Amygdala (tissue), 56 donors: ENCODE measurements at regions not wholly inside any gene's neighbourhood (a gene's known extent, or its start where the extent isn't known, plus 50 kb on each side); places are given as distances from the start of the nearest gene placed in this dataset.
A peak's percentile ranks its signal among the peaks of the same experiment; 100 is the strongest.
"Not testable (repeated sequence)": the region's sequence is repeated elsewhere in the genome, so short reads cannot be mapped to it uniquely, and the experiment has no call there.

ENCODE experiments used
- DNase-seq, 56 donors: peaks; one replicate each; lab custom pipeline; 2025; lab: John Stamatoyannopoulos, UW

GRCh38 chr10:33869028-33869427 lies 534.6 kb upstream of the NRP1 start:
- no peak for DNase-seq

GRCh38 chr10:33867199-33867789 lies 532.8 kb upstream of the NRP1 start:
- not testable (repeated sequence) for DNase-seq

- no peak for DNase-seq
These were observed 528.9 kb upstream of the NRP1 start for GRCh38 chr10:33863352-33863751.

- no peak for DNase-seq
These were observed 528.2 kb upstream of the NRP1 start for GRCh38 chr10:33862536-33863105.

GRCh38 chr10:33861833-33862232 lies 527.4 kb upstream of the NRP1 start:
- no peak for DNase-seq

- DNase-seq, result no peak
These were observed 526.7 kb upstream of the NRP1 start for GRCh38 chr10:33861016-33861704.

- DNase-seq, result no peak
These were observed 526.1 kb upstream of the NRP1 start for GRCh38 chr10:33860552-33860951.

- peak in 1 of 56 donors; percentile 3 for DNase-seq
These were observed 525.0 kb upstream of the NRP1 start for GRCh38 chr10:33859319-33860022.

GRCh38 chr10:33858326-33858725 lies 523.9 kb upstream of the NRP1 start:
- no peak for DNase-seq

- not testable (repeated sequence) for DNase-seq
These were observed 518.8 kb upstream of the NRP1 start for GRCh38 chr10:33853221-33853620.

GRCh38 chr10:33843379-33843778 lies 508.9 kb upstream of the NRP1 start:
- DNase-seq, result no peak

- DNase-seq, result no peak
These were observed 507.2 kb upstream of the NRP1 start for GRCh38 chr10:33841678-33842077.

- DNase-seq, result no peak
These were observed 504.3 kb upstream of the NRP1 start for GRCh38 chr10:33838731-33839130.

GRCh38 chr10:33837736-33838135 lies 503.3 kb upstream of the NRP1 start:
- no peak for DNase-seq

- no peak for DNase-seq
These were observed 501.1 kb upstream of the NRP1 start for GRCh38 chr10:33835556-33835955.

- DNase-seq, result peak in 1 of 56 donors; percentile 1
These were observed 499.1 kb upstream of the NRP1 start for GRCh38 chr10:33833566-33833965.

- DNase-seq, result no peak
These were observed 497.8 kb upstream of the NRP1 start for GRCh38 chr10:33832124-33832787.

- no peak for DNase-seq
These were observed 497.1 kb upstream of the NRP1 start for GRCh38 chr10:33831591-33831990.

GRCh38 chr10:33829899-33830298 lies 495.4 kb upstream of the NRP1 start:
- not testable (repeated sequence) for DNase-seq

GRCh38 chr10:33828592-33828991 lies 494.1 kb upstream of the NRP1 start:
- no peak for DNase-seq

GRCh38 chr10:33826186-33826585 lies 491.7 kb upstream of the NRP1 start:
- no peak for DNase-seq
